Inferior parietal cortex (tissue), 1 donor: ENCODE measurements at regions not wholly inside any gene's neighbourhood (a gene's known extent, or its start where the extent isn't known, plus 50 kb on each side); places are given as distances from the start of the nearest gene placed in this dataset.
"Not testable (repeated sequence)": the region's sequence is repeated elsewhere in the genome, so short reads cannot be mapped to it uniquely, and the experiment has no call there.

Experiments
- DNase-seq: peaks from one replicate; pipeline ENCODE4 v3.0.0-alpha.2; 2016; ENCODE audit errors: extremely low spot score

- no peak for DNase-seq
These were observed 1520.0 kb upstream of the SLC10A2 start for GRCh38 chr13:104586051-104586746.

- no peak for DNase-seq
These were observed 1518.3 kb upstream of the SLC10A2 start for GRCh38 chr13:104584481-104584880.

- DNase-seq, result no peak
These were observed 1514.7 kb upstream of the SLC10A2 start for GRCh38 chr13:104580931-104581330.

- no peak for DNase-seq
These were observed 1511.0 kb upstream of the SLC10A2 start for GRCh38 chr13:104577071-104577815.

- DNase-seq, result no peak
These were observed 1505.6 kb upstream of the SLC10A2 start for GRCh38 chr13:104571893-104572229.

- DNase-seq, result peak; percentile 90
These were observed 1505.1 kb upstream of the SLC10A2 start for GRCh38 chr13:104571161-104571892.

- DNase-seq, result no peak
These were observed 1500.9 kb upstream of the SLC10A2 start for GRCh38 chr13:104567114-104567513.

GRCh38 chr13:104565888-104566287, 1499.7 kb upstream of the SLC10A2 start:
- DNase-seq, result no peak

GRCh38 chr13:104553896-104554295, 1487.7 kb upstream of the SLC10A2 start:
- no peak for DNase-seq

- DNase-seq, result no peak
These were observed 1487.0 kb upstream of the SLC10A2 start for GRCh38 chr13:104553186-104553585.

GRCh38 chr13:104534847-104535246, 1468.6 kb upstream of the SLC10A2 start:
- no peak for DNase-seq

GRCh38 chr13:104532132-104532531, 1465.9 kb upstream of the SLC10A2 start:
- DNase-seq, result no peak

- DNase-seq, result no peak
These were observed 1464.5 kb upstream of the SLC10A2 start for GRCh38 chr13:104530741-104531140.

- no peak for DNase-seq
These were observed 1460.3 kb upstream of the SLC10A2 start for GRCh38 chr13:104526561-104526960.

- DNase-seq, result no peak
These were observed 1459.2 kb upstream of the SLC10A2 start for GRCh38 chr13:104525467-104525866.

GRCh38 chr13:104522235-104523072, 1456.2 kb upstream of the SLC10A2 start:
- DNase-seq, result no peak

GRCh38 chr13:104510422-104510821, 1444.2 kb upstream of the SLC10A2 start:
- no peak for DNase-seq

- DNase-seq, result not testable (repeated sequence)
These were observed 1427.3 kb upstream of the SLC10A2 start for GRCh38 chr13:104493502-104493901.

GRCh38 chr13:104491916-104492315, 1425.7 kb upstream of the SLC10A2 start:
- DNase-seq, result no peak

- no peak for DNase-seq
These were observed 1420.8 kb upstream of the SLC10A2 start for GRCh38 chr13:104487006-104487405.

GRCh38 chr13:104485571-104485970, 1419.4 kb upstream of the SLC10A2 start:
- DNase-seq, result no peak

- no peak for DNase-seq
These were observed 1417.4 kb upstream of the SLC10A2 start for GRCh38 chr13:104483631-104484030.
